Common myeloid progenitor, CD34-positive (primary cell): ENCODE measurements at regions not wholly inside any gene's neighbourhood (a gene's known extent, or its start where the extent isn't known, plus 50 kb on each side); places are given as distances from the start of the nearest gene placed in this dataset.
"Not testable (repeated sequence)": the region's sequence is repeated elsewhere in the genome, so short reads cannot be mapped to it uniquely, and the experiment has no call there.

Source experiments
- CTCF ChIA-PET: fragments of 350-600 bp; sonication (Branson Sonifier 250); formaldehyde crosslinking; loops from one replicate; lab custom pipeline; 2021; ENCODE audit warnings: antibody characterized with exemption; lab: Charles Lee
- POLR2A ChIA-PET: fragments of 350-600 bp; sonication (Branson Sonifier 250); formaldehyde crosslinking; loops from one replicate; lab custom pipeline; 2021; ENCODE audit warnings: antibody characterized with exemption; lab: Charles Lee
- DNase-seq, 3 donors: peaks; one replicate each; pipeline versions ENCODE4 v3.0.0 to v3.0.0-alpha.2; 2013
- H3K27ac ChIP-seq, 2 experiments: 1 replicate in 1 of 2; 2 replicates in 1 of 2; pipeline ENCODE4 v1.7.0; 2013; ENCODE audit warnings: inconsistent platforms in 2 of 2, low read length in 2 of 2, mild to moderate bottlenecking in 2 of 2, low read depth in 1 of 2, moderate library complexity in 1 of 2; ENCODE audit not compliant: severe bottlenecking in 2 of 2, insufficient read depth in 1 of 2, poor library complexity in 1 of 2
- H3K27me3 ChIP-seq, 5 experiments: replicated peaks in 2 of 5; 1 replicate in 3 of 5; 2 replicates in 2 of 5; pipeline versions ENCODE4 v1.6.1 to v1.7.0; 2013; ENCODE audit warnings: low read length in 4 of 5, mild to moderate bottlenecking in 2 of 5, moderate library complexity in 2 of 5, inconsistent platforms in 1 of 5; ENCODE audit not compliant: insufficient read depth in 5 of 5, control insufficient read depth in 4 of 5
- H3K36me3 ChIP-seq, 4 experiments: 1 replicate in 2 of 4; 2 replicates in 2 of 4; pipeline versions ENCODE4 v1.6.1 to v1.7.0; 2013; ENCODE audit warnings: low read length in 3 of 4, control low read depth in 1 of 4, mild to moderate bottlenecking in 1 of 4; ENCODE audit not compliant: control insufficient read depth in 4 of 4, insufficient read depth in 4 of 4
- H3K4me1 ChIP-seq, 4 experiments: 1 replicate in 3 of 4; 2 replicates in 1 of 4; pipeline versions ENCODE4 v1.6.1 to v1.7.1; 2013; ENCODE audit warnings: low read length in 3 of 4, mild to moderate bottlenecking in 3 of 4, control low read depth in 1 of 4, inconsistent platforms in 1 of 4, moderate library complexity in 1 of 4; ENCODE audit not compliant: control insufficient read depth in 4 of 4, insufficient read depth in 4 of 4; ENCODE audit errors: control extremely low read depth in 1 of 4
- H3K4me3 ChIP-seq, 7 experiments: 1 replicate in 4 of 7; 2 replicates in 3 of 7; pipeline versions ENCODE4 v1.5.1 to v1.7.0; 2013; ENCODE audit warnings: mild to moderate bottlenecking in 7 of 7, low read length in 6 of 7, moderate library complexity in 6 of 7, inconsistent platforms in 2 of 7, low read depth in 2 of 7, control low read depth in 1 of 7; ENCODE audit not compliant: insufficient read depth in 4 of 7, control insufficient read depth in 1 of 7; ENCODE audit errors: extremely low read depth in 1 of 7
- H3K9me3 ChIP-seq, 5 experiments: 1 replicate in 4 of 5; 2 replicates in 1 of 5; pipeline versions ENCODE4 v1.6.1 to v1.7.1; 2013; ENCODE audit warnings: low read length in 4 of 5, mild to moderate bottlenecking in 2 of 5, inconsistent platforms in 1 of 5, low read depth in 1 of 5, moderate library complexity in 1 of 5; ENCODE audit not compliant: control insufficient read depth in 4 of 5, insufficient read depth in 2 of 5; ENCODE audit errors: control extremely low read depth in 1 of 5
- WGBS: methylation state at CpG from one replicate; pipeline ENCODE4 v1.1.5; 2013; ENCODE audit not compliant: insufficient coverage; 5-methylcytosine and 5-hydroxymethylcytosine counted together

- WGBS, result 94% methylated on average over 3 of the region's 6 CpGs
- POLR2A ChIA-PET, result no interaction called here
These were observed 255.2 kb upstream of the SULF2 start for GRCh38 chr20:48040491-48040890.

GRCh38 chr20:48040051-48040450 is 254.8 kb upstream of the SULF2 start:
- Histone ChIP-seq H3K27me3 (peaks cover 0 to 3% (median 2%) of the 10 kb centered on the region in 5 experiments), H3K36me3 (no peaks in the 10 kb centered on the region), H3K4me1 (no peaks in the 10 kb centered on the region), H3K27ac (no peak overlapping the region), H3K9me3 (peaks cover 0 to 4% (median 0%) of the 10 kb centered on the region in 5 experiments), H3K4me3 (no peak overlapping the region)
- ChIA-PET CTCF (interaction anchor here (1.0 kb wide), 1 partner anchor 17 kb away, joined by 3 read pairs; no protein-coding TSS in a partner anchor), POLR2A (no interaction called here)
- no peak for DNase-seq
- WGBS, result 94% methylated on average over 6 of the region's 7 CpGs

More at GRCh38 chr20:48040491-48040890, 255.2 kb upstream of the SULF2 start:
- H3K27ac ChIP-seq, result no peak overlapping the region
- no peaks in the 10 kb centered on the region for H3K36me3 ChIP-seq
- H3K9me3 ChIP-seq, result peaks cover 0 to 4% (median 0%) of the 10 kb centered on the region in 5 experiments
- CTCF ChIA-PET, result interaction anchor here (1.0 kb wide), 1 partner anchor 17 kb away, joined by 3 read pairs; no protein-coding TSS in a partner anchor
- no peaks in the 10 kb centered on the region for H3K4me1 ChIP-seq
- DNase-seq, result no peak
- H3K4me3 ChIP-seq, result no peak overlapping the region
- H3K27me3 ChIP-seq, result peaks cover 0 to 3% (median 2%) of the 10 kb centered on the region in 5 experiments

GRCh38 chr20:48039514-48039913 is 254.2 kb upstream of the SULF2 start:
- peaks cover 0 to 4% (median 0%) of the 10 kb centered on the region in 5 experiments for H3K9me3 ChIP-seq
- ChIA-PET CTCF (no interaction called here), POLR2A (no interaction called here)
- H3K4me3 ChIP-seq, result no peak overlapping the region
- DNase-seq, result no peak
- peaks cover 0 to 3% (median 2%) of the 10 kb centered on the region in 5 experiments for H3K27me3 ChIP-seq
- no peaks in the 10 kb centered on the region for H3K4me1 ChIP-seq
- no CpG with 5 or more reads among the region's 2 CpGs for WGBS
- H3K36me3 ChIP-seq, result no peaks in the 10 kb centered on the region
- no peak overlapping the region for H3K27ac ChIP-seq

GRCh38 chr20:48038713-48039112 is 253.4 kb upstream of the SULF2 start:
- Histone ChIP-seq H3K4me1 (no peaks in the 10 kb centered on the region), H3K27ac (no peak overlapping the region), H3K36me3 (no peaks in the 10 kb centered on the region), H3K4me3 (no peak overlapping the region), H3K27me3 (peaks cover 0 to 3% (median 2%) of the 10 kb centered on the region in 5 experiments), H3K9me3 (peaks cover 0 to 4% (median 0%) of the 10 kb centered on the region in 5 experiments)
- POLR2A ChIA-PET, result no interaction called here
- CTCF ChIA-PET, result no interaction called here
- no peak for DNase-seq
- WGBS, result 95% methylated on average over 6 of the region's 7 CpGs

- H3K27ac ChIP-seq, H3K9me3 ChIP-seq, DNase-seq, H3K4me3 ChIP-seq, POLR2A ChIA-PET, H3K27me3 ChIP-seq, CTCF ChIA-PET, H3K36me3 ChIP-seq, H3K4me1 ChIP-seq: not testable (repeated sequence)
- 96% methylated on average over 7 of the region's 7 CpGs for WGBS
These were observed 252.5 kb upstream of the SULF2 start for GRCh38 chr20:48037798-48038197.

- peaks cover 0 to 4% (median 0%) of the 10 kb centered on the region in 5 experiments for H3K9me3 ChIP-seq
- no peak overlapping the region for H3K27ac ChIP-seq
- no peaks in the 10 kb centered on the region for H3K36me3 ChIP-seq
- H3K27me3 ChIP-seq, result peaks cover 0 to 3% (median under 1%) of the 10 kb centered on the region in 5 experiments
- no peak overlapping the region for H3K4me3 ChIP-seq
- 86% methylated on average over 1 of the region's 4 CpGs for WGBS
- no peak for DNase-seq
- POLR2A ChIA-PET, result no interaction called here
- CTCF ChIA-PET, result interaction anchor here (1.1 to 1.6 kb wide), 2 partner anchors 10 to 142 kb away, joined by 3 read pairs; no protein-coding TSS in a partner anchor
- no peaks in the 10 kb centered on the region for H3K4me1 ChIP-seq
These were observed 250.9 kb upstream of the SULF2 start for GRCh38 chr20:48035961-48036731.

GRCh38 chr20:48034751-48035150 is 249.5 kb upstream of the SULF2 start:
- POLR2A ChIA-PET, result no interaction called here

More at GRCh38 chr20:48034751-48035150, 249.5 kb upstream of the SULF2 start:
- WGBS, result 98% methylated on average over 4 of the region's 6 CpGs
- Histone ChIP-seq H3K27ac (no peak overlapping the region), H3K9me3 (peaks cover 0 to 2% (median 0%) of the 10 kb centered on the region in 5 experiments), H3K4me1 (no peaks in the 10 kb centered on the region), H3K36me3 (no peaks in the 10 kb centered on the region), H3K27me3 (peaks cover 0 to 3% (median 2%) of the 10 kb centered on the region in 5 experiments), H3K4me3 (no peak overlapping the region)
- CTCF ChIA-PET, result no interaction called here
- no peak for DNase-seq
